ENCODE measurements at regions not wholly inside any gene's neighbourhood (a gene's known extent, or its start where the extent isn't known, plus 50 kb on each side); places are given as distances from the start of the nearest gene placed in this dataset.

GRCh38 chr6:4316867-4317400 is 181.6 kb upstream of the ECI2 start:
- TF ChIP-seq CTCF (IDR thresholded peaks at IDR 0.05; ENCODE audit: poor library complexity, severe bottlenecking), result no peak
- TF ChIP-seq RAD21 (conservative IDR thresholded peaks at IDR 0.05), result no peak
- TF ChIP-seq TAF1 (IDR thresholded peaks at IDR 0.05; ENCODE audit: low read depth), result no peak
- no peak for TF ChIP-seq EP300 (conservative IDR thresholded peaks at IDR 0.05; ENCODE audit: poor library complexity, severe bottlenecking)
- TF ChIP-seq POLR2AphosphoS5 (IDR thresholded peaks at IDR 0.05), result no peak
- no peak for TF ChIP-seq REST (IDR thresholded peaks at IDR 0.05; ENCODE audit: borderline replicate concordance)
- TF ChIP-seq SMC3 (conservative IDR thresholded peaks at IDR 0.05; ENCODE audit: poor library complexity), result no peak
- TF ChIP-seq MXI1 (conservative IDR thresholded peaks at IDR 0.05; ENCODE audit: poor library complexity, severe bottlenecking), result no peak
- no peak for TF ChIP-seq EZH2 (IDR thresholded peaks at IDR 0.05; ENCODE audit: borderline replicate concordance, insufficient read depth, low read length, poor library complexity, severe bottlenecking)
